Testis (tissue), 2 donors: ENCODE measurements at regions not wholly inside any gene's neighbourhood (a gene's known extent, or its start where the extent isn't known, plus 50 kb on each side); places are given as distances from the start of the nearest gene placed in this dataset.

Experiments
- POLR2A ChIP-seq: fragments of 450-650 bp; IDR thresholded peaks from one replicate; pipeline ENCODE4 v1.6.1; 2017; ENCODE audit warnings: antibody characterized with exemption, mild to moderate bottlenecking, moderate library complexity
- TF ChIP-seq, protein P1 (sequence below), 3 experiments: fragments of 450-650 bp in 2 of 3; fragments of 200-600 bp in 1 of 3; sonication (generic) in 1 of 3; IDR thresholded peaks; one replicate each; pipeline ENCODE4 v1.5.1; 2016 to 2019; ENCODE audit warnings: antibody characterized with exemption in 3 of 3, mild to moderate bottlenecking in 2 of 3, moderate library complexity in 1 of 3

DNA sequence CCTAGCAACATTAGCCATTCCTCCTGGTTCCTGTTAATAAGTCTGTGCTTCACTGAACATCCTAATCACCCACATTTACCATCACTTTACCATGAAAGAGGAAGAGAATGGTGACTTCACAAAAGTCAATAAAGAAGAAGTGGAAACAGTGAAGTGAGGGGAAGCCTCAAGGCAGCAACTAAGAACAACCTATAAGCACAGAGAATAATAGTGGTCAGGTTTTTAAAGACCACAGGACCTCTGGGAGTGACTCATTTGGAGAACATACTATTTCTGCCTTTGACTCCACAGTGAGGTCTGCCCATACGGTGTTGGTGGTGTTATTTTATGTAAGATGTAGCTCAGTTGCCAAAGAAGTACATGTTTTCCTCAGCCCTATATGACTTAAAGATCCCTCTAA, 86.0 kb upstream of the TET2 start:
- TF ChIP-seq POLR2A: no peak
- TF ChIP-seq, protein P1, sequence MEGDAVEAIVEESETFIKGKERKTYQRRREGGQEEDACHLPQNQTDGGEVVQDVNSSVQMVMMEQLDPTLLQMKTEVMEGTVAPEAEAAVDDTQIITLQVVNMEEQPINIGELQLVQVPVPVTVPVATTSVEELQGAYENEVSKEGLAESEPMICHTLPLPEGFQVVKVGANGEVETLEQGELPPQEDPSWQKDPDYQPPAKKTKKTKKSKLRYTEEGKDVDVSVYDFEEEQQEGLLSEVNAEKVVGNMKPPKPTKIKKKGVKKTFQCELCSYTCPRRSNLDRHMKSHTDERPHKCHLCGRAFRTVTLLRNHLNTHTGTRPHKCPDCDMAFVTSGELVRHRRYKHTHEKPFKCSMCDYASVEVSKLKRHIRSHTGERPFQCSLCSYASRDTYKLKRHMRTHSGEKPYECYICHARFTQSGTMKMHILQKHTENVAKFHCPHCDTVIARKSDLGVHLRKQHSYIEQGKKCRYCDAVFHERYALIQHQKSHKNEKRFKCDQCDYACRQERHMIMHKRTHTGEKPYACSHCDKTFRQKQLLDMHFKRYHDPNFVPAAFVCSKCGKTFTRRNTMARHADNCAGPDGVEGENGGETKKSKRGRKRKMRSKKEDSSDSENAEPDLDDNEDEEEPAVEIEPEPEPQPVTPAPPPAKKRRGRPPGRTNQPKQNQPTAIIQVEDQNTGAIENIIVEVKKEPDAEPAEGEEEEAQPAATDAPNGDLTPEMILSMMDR (IDR thresholded peaks at IDR 0.05): no peak
